NCI-H774 (cell line): ENCODE measurements at regions not wholly inside any gene's neighbourhood (a gene's known extent, or its start where the extent isn't known, plus 50 kb on each side); places are given as distances from the start of the nearest gene placed in this dataset.

Experiments used
- DNase-seq: peaks from one replicate; lab custom pipeline; 2025; lab: John Stamatoyannopoulos, UW

DNA sequence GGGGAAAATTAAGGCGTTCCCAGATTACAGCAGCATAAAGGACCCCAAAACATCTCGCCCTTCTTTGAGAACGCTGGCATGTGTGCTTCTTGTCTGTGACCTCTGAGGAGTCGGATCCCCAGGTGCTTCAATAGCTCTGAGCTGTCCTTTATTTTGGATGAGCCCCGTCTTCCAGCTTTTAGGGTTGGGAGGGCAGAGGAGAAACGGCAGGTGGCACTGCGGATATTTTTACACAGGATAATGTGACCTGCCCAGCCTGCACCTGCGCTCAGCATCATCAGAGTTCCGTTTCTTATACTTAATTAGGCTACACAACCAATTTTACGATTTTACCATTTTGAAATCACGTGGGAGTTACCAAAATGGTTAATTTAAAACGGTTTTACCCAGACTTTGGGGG, 147.7 kb upstream of the RPS6KA2 start:
- DNase-seq, result no peak

DNA sequence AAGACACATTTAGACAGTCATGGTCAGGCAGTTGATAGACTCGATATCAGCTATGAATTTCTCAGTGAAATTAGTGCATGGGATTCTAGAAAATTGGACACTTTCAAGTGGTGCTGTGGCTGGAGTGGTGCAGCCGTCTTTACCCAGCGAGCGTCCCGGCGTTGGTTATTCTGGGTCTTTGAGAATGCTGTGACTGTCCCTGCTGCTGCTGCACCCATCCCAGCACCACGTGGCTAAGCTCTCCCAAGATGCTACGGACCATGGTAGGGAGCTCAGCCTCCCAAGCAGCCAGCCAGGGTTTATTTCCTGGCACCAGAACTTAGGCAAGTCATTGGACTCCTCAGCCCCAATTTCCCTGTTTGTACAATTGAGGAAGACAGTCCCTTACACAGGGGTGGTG, 147.2 kb upstream of the RPS6KA2 start:
- no peak for DNase-seq

DNA sequence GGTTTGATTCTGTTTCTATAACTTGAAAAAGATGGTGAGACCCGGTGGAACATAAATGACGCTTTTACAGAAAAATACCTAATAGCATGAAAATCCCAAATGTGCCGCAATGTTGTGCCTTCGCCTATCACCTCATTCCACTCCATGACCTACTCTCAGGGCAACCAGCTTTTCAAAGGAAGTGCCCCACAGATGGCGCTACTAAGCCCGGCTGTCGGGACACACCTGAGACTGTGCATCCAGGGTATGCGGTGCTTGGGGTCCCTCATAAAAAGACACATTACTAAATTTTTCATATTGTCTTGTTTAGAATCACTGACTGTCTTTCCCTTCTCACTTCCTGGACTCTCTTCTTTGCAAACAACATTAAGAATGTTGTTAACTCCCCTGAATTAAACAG, 145.5 kb upstream of the RPS6KA2 start:
- no peak for DNase-seq

DNA sequence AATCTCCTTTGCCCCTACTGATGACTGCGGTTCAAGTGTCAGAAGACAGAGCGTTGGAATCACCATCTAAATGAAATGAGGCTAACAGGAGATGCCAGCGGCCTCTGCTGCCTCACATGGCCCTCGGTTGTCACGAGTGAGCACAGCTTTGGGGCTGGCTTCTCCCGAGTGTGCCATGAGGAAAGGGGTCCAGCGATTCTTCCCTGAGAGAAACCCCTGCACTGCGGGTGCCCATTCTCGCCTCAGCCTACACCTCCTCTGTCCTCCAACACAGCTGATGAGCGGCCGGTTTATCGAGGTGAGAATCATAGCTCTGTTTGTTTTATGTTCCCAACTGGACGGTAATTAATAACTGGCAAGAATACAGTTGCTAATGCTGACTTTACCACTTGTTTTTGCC, 144.7 kb upstream of the RPS6KA2 start:
- DNase-seq, result no peak

DNA sequence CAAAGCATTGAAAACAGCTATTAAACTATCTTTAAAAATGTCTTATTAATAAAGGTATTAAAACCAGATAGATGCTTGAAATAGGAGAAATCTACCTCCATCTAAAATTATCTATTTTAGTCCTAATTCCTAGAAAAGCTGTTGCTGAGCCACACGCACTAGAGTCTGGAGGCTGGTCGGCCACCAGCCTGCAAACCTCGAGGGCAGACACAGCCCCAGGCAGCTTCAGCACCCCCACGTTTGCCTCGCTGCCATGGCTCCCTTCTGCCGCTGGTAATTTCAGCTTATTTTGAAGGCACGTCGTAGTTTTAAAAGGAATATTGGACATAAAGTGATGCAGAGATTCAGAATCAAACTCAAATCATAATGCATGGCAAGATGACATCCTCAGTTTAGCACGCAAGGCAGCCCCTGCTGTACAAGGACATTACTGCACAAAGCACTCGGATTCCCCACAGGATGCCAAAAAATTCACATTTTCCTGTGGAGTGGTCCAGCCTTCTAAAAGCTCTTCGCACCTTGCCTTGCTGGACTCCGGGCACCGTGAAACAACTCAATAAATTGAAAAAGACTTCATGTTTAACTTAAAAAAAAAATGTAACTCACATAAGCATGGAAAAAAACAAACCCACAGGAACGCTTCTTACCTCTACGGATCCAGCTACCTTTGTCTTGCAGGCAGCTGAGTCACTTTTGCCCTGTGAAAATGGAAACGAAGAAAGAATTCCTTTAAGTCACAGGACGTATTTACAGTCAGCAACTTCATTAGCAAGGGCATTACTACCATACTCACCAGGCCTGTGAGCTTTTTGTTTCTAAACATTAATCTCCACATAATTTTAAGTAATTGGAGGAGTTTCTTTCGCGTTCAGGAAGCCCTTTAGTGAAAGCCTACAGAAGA, 143.4 kb upstream of the RPS6KA2 start:
- no peak for DNase-seq

DNA sequence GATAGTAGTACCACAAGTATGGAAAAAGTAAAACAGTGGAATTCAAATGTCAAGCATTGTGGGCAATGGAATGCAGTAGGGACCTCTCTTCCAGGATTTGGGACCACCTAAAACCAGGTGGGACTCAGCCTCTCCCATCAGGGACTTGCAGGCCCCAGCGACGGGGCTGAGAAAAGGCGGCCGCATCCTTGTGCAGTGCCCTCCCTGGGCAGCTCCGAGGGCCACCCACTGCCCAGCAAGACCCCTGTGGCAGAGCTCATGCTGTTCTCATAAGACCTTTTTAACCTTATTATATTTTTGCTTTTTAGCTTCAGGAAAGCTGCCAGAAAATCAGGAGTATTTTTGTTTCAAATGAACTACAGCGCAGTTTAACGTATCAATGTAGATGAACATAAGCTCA, 142.6 kb upstream of the RPS6KA2 start:
- no peak for DNase-seq

DNA sequence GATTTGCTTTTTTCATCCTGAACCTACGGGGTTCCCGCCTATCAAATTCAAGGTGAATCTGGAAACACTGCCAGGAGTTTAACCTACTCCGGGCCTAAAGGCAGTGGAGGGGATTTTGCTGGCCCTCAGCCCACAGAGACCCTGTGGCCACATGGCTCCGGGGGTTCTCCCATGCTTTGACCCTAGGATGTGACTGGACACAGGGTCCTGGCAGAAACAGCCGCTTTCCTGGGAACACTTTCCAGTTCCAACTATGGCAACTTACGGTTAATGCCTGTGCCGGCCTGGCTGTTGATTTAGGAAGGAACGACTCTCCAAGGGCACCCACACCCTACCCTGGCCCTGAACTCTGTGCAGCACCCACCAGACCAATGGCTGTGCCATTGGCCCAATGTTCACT, 141.7 kb upstream of the RPS6KA2 start:
- DNase-seq, result no peak

DNA sequence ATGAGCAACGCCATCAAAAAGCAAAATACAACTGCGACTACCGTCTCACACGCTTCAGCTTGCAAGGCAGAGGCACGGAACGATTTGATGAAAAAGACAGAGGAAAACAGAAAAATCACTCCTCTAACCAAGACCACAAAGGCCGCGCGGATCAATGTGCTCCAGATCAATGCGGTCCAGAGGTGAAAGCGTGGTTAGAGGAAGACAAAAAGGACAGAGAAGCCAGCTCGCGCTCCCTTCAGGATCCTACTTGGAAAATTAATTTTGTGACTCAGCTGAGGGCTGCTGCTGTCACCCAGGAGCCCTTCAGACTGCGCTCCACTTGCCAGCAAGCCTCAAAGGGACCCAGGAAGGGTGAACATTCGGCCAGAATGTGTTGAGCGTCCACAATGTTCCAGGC, 140.2 kb upstream of the RPS6KA2 start:
- no peak for DNase-seq

DNA sequence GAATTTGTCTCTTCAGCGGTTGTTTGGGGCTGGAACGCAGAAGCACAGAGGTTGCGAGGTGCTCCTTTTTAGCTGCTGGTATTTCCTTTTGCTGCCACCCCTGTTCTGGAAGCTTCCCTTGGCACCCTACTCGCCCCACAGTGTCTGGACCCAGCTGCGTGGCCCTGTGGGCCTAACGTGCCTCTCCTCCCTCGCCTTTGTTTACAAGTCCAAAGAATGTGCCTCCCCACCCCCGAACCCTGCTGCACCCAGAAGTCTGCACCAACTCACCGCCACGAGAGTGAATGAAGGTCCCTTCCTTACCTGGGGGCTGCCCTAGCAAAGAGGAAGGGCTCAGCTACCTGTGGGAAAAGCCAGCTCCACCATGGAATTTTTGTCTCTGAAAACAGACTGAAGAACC, 139.7 kb upstream of the RPS6KA2 start:
- DNase-seq, result no peak

DNA sequence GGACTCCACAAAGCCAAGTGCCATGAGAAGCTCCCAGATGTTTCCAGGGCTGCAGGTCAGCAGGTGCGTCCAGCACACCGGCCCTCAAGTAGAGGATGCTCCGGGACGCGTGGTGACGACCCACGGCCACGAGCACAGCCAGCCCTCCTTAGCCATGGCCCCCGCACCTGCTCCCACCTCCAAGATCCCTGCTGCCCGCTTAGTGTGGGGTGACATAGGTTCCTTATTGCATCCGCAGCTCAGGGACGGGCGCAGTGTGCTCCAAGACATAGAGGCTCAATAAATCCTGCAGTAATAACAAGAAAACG, 138.1 kb upstream of the RPS6KA2 start:
- no peak for DNase-seq

DNA sequence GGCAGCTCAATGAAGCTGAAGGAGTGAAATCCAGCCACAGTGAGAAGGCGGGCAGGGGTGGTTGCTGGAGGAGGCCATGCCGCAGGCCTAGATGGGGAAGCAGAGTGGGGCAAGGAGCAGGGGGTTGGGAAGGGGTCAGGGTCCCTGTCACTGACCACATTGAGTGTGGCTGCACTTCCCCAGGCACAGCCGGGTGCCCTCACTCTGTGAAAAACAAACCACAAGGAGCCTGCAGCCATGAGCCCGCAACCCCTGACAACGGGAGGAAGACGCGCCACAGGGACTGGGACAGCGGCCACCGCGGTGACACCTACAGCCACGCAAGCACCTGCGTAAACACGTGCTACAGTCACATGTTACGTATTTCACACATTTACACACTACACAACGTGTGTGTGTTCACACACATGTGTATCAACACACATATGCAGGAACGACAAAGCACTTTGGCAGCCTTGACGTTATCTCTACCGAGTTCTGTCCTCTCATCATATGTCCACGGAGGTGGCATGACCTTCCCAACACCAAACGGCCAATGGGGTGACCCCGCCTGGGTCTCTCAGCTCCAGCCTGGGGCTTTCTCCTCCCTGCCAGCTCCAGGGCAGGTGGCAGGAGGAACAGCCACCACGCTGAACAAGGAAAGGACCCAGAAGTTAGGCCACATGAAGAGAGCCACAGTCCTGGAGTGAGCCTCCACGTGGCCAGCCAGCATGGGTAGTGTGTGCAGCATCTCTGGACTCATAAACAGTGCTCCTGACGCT, 137.6 kb upstream of the RPS6KA2 start:
- DNase-seq, result no peak

DNA sequence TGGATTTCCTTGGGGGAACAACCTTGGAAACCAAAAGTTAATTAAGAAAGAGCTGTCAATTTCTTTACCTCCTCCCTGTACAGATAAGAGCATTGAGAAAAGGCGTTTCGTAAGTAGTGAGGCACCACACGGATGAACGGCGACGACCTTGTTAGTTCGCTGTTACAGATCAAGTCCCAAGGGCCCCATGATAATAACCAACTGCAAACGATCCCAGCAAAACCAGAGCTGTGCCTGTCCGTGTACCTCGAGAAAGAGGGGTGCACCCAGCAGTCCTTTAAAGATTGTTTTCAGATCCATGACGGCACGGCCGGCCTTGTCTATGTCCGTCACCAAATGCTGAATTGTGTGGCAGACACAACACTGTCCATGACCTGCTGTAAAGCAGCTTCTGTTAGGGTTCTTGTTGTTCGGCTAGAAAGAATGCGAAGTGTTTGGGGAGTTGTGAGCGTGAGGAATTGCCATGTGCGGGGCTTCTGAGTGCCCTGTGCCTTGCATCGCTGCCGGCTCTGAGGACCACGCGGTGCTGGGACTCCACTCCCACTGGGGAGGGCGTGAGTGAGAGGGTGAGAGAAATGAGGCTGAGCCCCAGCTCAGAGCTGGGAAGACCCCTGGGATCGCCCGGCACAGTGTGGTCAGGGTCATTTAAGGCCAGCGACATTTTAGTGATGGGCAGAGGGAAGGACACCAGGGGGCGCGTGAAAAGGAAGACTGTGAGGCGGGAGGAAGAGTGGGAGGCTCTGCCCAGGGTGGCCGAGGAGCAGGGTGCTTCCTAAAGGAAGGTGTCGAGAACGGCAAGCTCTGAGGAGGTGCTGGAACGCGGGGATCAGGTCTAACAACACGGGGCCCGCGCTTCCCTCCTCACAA, 136.8 kb upstream of the RPS6KA2 start:
- DNase-seq, result no peak

DNA sequence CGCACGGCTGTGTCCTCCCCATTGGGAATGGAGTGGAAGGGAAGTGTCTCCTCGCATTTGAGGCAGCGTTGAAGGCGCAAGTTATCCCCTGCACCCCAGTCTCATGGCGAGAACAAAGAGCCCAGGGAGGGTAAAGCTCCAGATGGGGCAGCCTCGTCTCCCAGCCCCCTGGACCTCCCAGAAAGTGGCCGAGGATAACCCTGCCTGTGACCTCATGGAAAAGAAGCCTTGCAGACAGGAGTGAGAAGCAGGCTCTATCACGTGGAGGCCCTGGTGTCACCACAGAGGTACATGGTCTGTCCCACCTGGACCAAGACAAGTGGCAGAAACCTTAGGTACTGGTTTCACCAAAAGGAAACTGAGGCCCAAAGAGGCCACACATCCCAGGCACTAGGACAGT, 134.8 kb upstream of the RPS6KA2 start:
- DNase-seq, result no peak

DNA sequence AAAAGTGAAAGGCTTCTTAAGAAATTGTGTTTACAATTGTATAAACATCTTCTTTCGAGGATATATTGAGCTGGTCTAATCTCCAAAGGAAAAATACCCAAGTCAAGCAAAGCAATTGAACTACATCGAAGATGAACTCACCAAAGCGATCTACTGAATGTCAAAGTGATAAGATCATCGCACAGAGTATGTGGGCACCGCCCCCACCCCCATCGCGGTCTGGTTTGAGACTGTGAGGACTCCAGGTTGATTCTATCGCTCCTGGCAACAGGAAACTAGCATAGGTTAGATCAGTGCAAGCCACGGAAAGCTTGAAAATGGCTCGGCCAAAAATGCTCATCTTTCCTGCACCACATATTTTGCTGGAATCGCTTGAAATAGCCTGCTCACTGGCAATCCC, 133.2 kb upstream of the RPS6KA2 start:
- DNase-seq, result no peak

DNA sequence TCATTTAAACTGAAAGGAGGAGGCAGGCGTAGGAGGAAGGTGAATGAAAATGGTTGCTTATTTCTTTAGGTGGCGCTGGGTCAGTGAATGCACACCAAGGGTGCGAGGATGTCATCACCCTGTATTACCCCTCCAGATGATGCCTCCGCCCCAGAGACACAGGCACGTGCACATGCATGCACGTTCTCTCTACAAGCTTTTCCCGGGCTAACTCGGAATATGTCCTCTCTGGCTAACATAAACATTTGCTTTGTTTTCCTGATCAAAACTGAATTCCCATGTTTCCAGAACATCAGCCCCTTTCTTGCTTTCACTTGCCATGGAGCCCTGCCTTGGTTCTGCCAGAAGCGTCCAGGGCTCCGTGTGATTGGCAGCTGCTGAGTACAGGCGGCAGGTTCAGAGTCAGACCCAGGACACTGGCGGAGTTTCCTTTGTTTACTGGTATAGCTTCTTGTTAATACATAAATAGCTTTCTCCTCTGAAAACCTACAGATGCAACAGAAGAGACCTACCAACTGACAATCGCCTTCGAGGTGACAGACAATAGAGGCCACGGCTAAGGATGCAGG, 131.2 kb upstream of the RPS6KA2 start:
- no peak for DNase-seq

DNA sequence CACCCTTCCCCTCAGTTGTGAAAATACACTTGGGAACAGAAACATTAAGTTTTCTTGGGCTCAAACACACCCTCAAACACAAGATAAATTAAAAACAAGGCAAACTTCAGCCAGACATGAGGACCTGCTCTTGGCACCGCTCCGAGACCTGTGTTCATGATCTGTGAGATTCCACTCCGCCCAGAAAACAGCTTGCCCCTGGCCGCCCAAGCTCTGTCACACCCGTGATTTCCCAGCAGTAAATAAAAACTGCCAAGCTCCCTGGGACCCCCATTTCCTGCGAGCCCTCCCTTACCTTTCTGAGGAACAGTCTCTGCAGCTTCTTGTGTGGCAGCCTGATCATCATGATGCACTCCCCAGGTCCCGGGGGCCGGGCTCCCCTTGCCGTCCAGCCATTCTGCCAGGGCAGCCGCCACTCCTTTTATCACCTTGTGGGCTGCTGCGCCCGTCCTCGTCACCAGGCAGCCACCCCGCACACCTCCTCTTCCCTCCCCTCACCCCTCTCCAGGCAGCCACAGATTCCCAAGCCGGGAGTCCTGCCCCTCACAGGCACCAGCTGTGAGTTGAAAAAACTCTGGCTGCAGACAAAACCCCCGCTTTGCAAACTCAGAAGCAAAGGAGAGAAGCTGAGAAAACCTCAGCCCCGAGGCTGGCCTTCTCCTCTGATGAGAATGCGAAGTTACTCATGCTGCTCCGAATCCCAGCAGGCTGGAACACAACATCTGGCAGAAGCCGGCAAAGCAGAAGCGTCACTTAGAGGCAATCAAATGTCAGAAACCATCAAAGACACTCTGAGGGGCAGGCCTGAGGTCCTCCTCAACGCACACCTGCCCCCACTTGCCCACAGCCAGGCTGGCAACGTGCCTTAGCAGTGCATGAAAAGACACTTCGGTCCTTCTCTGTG, 130.4 kb upstream of the RPS6KA2 start:
- no peak for DNase-seq

DNA sequence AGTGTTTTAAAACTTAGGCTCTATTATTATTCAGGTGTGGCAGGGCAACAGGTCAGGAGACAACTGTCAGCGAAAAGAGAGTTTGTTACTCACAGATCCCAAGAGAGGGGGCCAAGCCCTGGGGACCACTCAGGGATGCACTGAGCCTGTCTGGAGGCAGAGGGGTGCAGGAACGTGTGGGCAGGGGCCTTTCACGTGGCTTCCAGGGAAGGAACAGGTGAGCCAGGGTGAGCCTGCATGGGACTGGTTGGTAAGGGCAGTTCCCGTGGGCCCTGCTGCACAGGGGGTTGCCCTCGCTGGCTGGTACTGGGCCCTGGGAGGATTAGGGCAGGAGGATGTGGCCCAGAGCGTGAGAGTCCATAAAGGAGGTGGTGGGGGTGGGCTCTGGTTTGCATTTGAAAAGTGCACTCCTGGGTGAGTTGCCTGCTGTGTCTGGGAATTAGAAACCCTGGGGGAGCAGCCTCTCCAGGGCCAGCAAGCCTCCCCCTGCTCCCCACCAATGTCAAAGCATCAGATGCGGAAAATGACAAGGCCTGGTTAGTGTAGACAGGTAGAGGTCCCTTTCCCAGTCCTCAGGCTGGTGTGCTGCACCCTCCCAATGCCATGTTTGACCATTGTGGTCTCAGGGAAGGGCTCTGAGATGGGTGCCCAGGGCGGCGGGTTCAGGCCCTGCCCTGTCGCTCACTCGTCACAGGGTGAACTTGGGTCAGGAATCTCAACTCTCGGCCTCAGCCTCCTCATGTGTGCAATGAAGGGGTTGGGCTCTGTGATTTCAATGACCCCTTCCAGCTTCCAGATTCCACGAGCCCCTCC, 127.4 kb upstream of the RPS6KA2 start:
- DNase-seq, result no peak

DNA sequence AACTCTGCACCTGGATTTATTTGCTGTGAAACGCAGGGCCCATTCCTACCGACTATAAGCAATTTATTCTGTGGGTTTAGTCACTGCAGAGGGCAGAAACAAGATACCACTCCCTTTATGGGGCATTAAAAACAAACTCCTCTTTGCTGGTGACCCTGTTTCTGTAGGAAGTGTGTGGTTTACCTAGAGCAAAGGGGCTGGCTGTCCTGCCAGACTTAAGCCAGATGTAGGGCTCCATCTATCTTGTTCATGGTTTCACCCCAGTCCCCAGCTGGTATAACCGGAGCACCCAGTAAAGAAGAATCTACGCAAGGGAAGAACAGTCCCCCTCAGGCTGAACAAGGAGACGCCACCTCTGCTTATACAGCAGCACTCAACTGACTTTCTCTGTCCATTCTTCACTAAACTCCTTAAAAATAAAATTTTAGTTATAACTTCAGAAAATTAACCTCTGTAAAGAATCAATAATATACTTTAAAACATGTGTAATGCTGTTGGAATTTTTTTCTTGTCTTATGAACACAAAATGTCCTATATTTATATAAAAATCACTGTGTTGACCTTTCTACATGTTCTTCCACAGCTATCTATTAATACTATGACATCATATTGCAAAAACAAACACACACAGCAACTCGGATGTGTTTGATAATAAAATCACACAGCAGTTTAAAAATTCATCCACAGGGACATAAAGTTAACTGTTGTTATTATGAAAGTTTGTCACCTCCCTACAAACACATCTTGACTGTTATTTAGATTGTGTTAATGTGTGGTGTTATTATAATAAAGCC, 126.1 kb upstream of the RPS6KA2 start:
- no peak for DNase-seq

DNA sequence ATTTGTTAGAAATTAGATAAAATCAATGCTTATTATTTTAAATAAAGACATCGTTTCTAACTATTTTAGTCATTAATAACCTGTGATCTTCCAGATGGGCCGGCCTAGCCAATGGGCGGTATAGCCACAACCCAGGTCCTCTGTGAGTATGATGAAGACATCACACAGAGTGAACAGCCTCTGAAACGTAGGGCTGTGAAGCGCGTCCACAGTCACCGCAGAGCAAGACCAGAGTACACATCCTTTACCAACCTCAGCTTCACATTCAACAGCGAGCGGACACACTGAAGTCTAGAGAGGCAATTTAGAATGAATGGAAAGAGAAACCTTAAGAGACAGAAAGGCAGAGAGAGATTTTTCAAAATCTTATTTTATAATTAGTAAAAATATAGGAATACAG, 125.0 kb upstream of the RPS6KA2 start:
- DNase-seq, result no peak
